Thymus (tissue), 11 donors: ENCODE measurements at regions not wholly inside any gene's neighbourhood (a gene's known extent, or its start where the extent isn't known, plus 50 kb on each side); places are given as distances from the start of the nearest gene placed in this dataset.

Source experiments
- DNase-seq, 9 donors: peaks; one replicate each; pipeline ENCODE4 v3.0.0-alpha.2; 2013; ENCODE audit warnings: low spot score in 9 of 9, low read depth in 6 of 9, missing footprints in 1 of 9
- H3K27ac ChIP-seq, 2 donors: one replicate each; pipeline ENCODE4 v1.5.1; 2013; ENCODE audit warnings: control low read depth in 1 of 2, low read depth in 1 of 2, low read length in 1 of 2, mild to moderate bottlenecking in 1 of 2, moderate library complexity in 1 of 2
- H3K27me3 ChIP-seq, 2 donors: one replicate each; pipeline ENCODE4 v1.5.1; 2013; ENCODE audit warnings: low read length in 1 of 2; ENCODE audit not compliant: control insufficient read depth in 2 of 2, insufficient read depth in 1 of 2
- H3K36me3 ChIP-seq, 2 donors: one replicate each; pipeline ENCODE4 v1.5.1; 2013; ENCODE audit warnings: low read length in 1 of 2, mild to moderate bottlenecking in 1 of 2, moderate library complexity in 1 of 2; ENCODE audit not compliant: control insufficient read depth in 2 of 2, insufficient read depth in 2 of 2
- H3K4me1 ChIP-seq, 2 donors: one replicate each; pipeline ENCODE4 v1.5.1; 2013; ENCODE audit warnings: low read length in 2 of 2; ENCODE audit not compliant: control insufficient read depth in 2 of 2, insufficient read depth in 2 of 2
- H3K4me3 ChIP-seq, 2 donors: one replicate each; pipeline ENCODE4 v1.5.1; 2013; ENCODE audit warnings: low read length in 2 of 2, control low read depth in 1 of 2, mild to moderate bottlenecking in 1 of 2
- H3K9me3 ChIP-seq, 2 donors: one replicate each; pipeline ENCODE4 v1.5.1; 2013; ENCODE audit warnings: low read length in 1 of 2, mild to moderate bottlenecking in 1 of 2; ENCODE audit not compliant: control insufficient read depth in 2 of 2, insufficient read depth in 1 of 2
- WGBS: extraction: QIAGEN DNeasy Blood & Tissue Kit; methylation state at CpG from one replicate; pipeline ENCODE4 v1.1.7; 2013; 5-methylcytosine and 5-hydroxymethylcytosine counted together
- donor health status: healthy.

GRCh38 chr4:64588507-64588906 is 179.3 kb upstream of the TECRL start:
- Histone ChIP-seq H3K4me1 (no peaks in the 10 kb centered on the region), H3K9me3 (no peaks in the 10 kb centered on the region), H3K36me3 (no peaks in the 10 kb centered on the region), H3K27ac (no peak overlapping the region), H3K4me3 (no peak overlapping the region), H3K27me3 (no peaks in the 10 kb centered on the region)
- no peak for DNase-seq
- WGBS, result 96% methylated on average over 5 of the region's 5 CpGs

DNA sequence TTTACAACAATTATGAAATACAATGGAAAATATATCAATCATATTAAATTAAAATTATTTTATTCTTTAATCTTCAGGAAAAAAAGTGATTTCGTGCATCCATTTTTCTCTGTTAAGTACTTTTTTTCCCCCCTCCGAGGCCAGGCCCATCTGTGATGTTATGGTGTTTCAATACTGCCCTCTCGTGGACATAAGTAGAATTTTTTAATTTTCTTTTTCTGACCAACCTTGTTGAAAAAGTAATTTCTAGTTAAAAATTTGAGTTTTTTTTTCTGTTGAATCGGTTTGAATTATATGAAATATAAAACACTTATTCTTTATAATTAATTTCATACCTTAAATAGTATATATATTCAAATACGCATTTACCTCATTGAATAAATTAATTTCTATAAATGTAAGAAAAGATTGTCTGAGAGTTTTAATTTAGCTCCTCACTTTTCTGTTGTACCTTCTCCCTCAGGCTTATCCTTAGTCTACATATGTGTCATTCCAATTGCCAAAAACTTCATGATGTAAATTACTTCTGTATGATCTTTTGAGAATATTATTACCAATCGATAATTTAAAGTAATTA is 175.8 kb upstream of the TECRL start:
- Histone ChIP-seq H3K4me1 (no peaks in the 10 kb centered on the region), H3K27ac (no peak overlapping the region), H3K36me3 (no peaks in the 10 kb centered on the region), H3K27me3 (no peaks in the 10 kb centered on the region), H3K9me3 (no peaks in the 10 kb centered on the region), H3K4me3 (no peak overlapping the region)
- 36% methylated on average over 6 of the region's 6 CpGs for WGBS
- peak in 5 of 9 donors; percentile 1 to 18 (median 4) for DNase-seq

GRCh38 chr4:64584125-64584524 is 174.9 kb upstream of the TECRL start:
- Histone ChIP-seq H3K27me3 (no peaks in the 10 kb centered on the region), H3K4me3 (no peak overlapping the region), H3K4me1 (no peaks in the 10 kb centered on the region), H3K9me3 (no peaks in the 10 kb centered on the region), H3K36me3 (no peaks in the 10 kb centered on the region), H3K27ac (no peak overlapping the region)
- 93% methylated on average over 4 of the region's 4 CpGs for WGBS
- DNase-seq, result no peak

- WGBS, result 61% methylated on average over 3 of the region's 3 CpGs
Measured at GRCh38 chr4:64582492-64582891, 173.2 kb upstream of the TECRL start.

GRCh38 chr4:64581422-64581821 is 172.2 kb upstream of the TECRL start:
- H3K27me3 ChIP-seq, result no peaks in the 10 kb centered on the region
- WGBS, result 92% methylated on average over 2 of the region's 2 CpGs
- H3K9me3 ChIP-seq, result no peaks in the 10 kb centered on the region
- H3K4me1 ChIP-seq, result no peaks in the 10 kb centered on the region
- no peaks in the 10 kb centered on the region for H3K36me3 ChIP-seq
- DNase-seq, result no peak
- no peak overlapping the region for H3K4me3 ChIP-seq
- no peak overlapping the region for H3K27ac ChIP-seq

More at GRCh38 chr4:64582492-64582891, 173.2 kb upstream of the TECRL start:
- H3K4me3 ChIP-seq, result no peak overlapping the region
- H3K9me3 ChIP-seq, result no peaks in the 10 kb centered on the region
- no peaks in the 10 kb centered on the region for H3K4me1 ChIP-seq
- no peak for DNase-seq
- H3K36me3 ChIP-seq, result no peaks in the 10 kb centered on the region
- H3K27ac ChIP-seq, result no peak overlapping the region
- no peaks in the 10 kb centered on the region for H3K27me3 ChIP-seq

- no peak overlapping the region for H3K27ac ChIP-seq
- no peaks in the 10 kb centered on the region for H3K4me1 ChIP-seq
- H3K4me3 ChIP-seq, result no peak overlapping the region
- DNase-seq, result no peak
- no peaks in the 10 kb centered on the region for H3K9me3 ChIP-seq
- no peaks in the 10 kb centered on the region for H3K27me3 ChIP-seq
- 66% methylated on average over 4 of the region's 4 CpGs for WGBS
- no peaks in the 10 kb centered on the region for H3K36me3 ChIP-seq
Measured at GRCh38 chr4:64564126-64564525, 154.9 kb upstream of the TECRL start.

- WGBS, result 95% methylated on average over 4 of the region's 4 CpGs
- Histone ChIP-seq H3K4me3 (no peak overlapping the region), H3K27ac (no peak overlapping the region), H3K36me3 (no peaks in the 10 kb centered on the region), H3K9me3 (no peaks in the 10 kb centered on the region), H3K4me1 (no peaks in the 10 kb centered on the region), H3K27me3 (no peaks in the 10 kb centered on the region)
- no peak for DNase-seq
Measured at GRCh38 chr4:64559571-64559970, 150.3 kb upstream of the TECRL start.

DNA sequence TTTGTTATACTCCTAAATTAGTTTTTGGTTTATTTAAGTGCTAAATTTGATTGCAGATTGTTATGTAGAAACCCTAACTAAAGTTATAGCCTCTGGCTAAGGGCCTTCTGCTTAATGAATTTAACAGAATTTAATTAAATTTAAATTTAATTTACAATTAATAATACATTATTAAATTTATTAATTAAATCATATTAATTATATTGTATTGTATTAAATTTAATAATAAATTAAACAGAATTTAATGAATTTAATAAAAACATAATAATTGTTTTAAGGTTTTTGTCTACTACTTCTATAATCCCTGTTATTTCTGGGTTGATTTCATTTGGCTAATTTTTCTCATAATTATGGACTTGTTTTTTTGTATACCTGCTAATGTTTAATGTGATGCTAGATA is 141.9 kb upstream of the TECRL start:
- Histone ChIP-seq H3K9me3 (no peaks in the 10 kb centered on the region), H3K36me3 (no peaks in the 10 kb centered on the region), H3K4me3 (no peak overlapping the region), H3K27ac (no peak overlapping the region), H3K27me3 (no peaks in the 10 kb centered on the region), H3K4me1 (no peaks in the 10 kb centered on the region)
- DNase-seq, result no peak

DNA sequence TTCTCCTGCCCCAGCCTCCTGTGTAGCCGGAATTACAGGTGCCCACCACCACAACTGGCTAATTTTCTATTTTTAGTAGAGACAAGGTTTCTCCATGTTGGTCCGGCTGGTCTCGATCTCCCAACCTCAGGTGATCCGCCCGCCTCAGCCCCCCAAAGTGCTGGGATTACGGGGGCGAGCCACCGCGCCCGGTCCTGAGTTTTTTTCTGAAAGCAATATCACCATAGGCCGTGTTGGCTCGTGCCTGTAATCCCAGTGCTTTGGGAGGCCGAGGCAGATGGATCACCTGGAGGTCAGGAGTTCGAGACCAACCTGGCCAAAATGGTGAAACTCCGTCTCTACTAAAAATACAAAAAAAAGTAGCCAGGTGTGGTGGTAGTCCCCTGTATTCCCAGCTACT is 136.3 kb upstream of the TECRL start:
- H3K27me3 ChIP-seq, result no peaks in the 10 kb centered on the region
- no peak for DNase-seq
- no peaks in the 10 kb centered on the region for H3K4me1 ChIP-seq
- H3K4me3 ChIP-seq, result no peak overlapping the region
- no peak overlapping the region for H3K27ac ChIP-seq
- H3K36me3 ChIP-seq, result no peaks in the 10 kb centered on the region
- 96% methylated on average over 15 of the region's 15 CpGs for WGBS
- no peaks in the 10 kb centered on the region for H3K9me3 ChIP-seq
